WERI-Rb-1 (cell line): ENCODE measurements at regions not wholly inside any gene's neighbourhood (a gene's known extent, or its start where the extent isn't known, plus 50 kb on each side); places are given as distances from the start of the nearest gene placed in this dataset.

Source experiments
- DNase-seq: peaks from one replicate; pipeline ENCODE4 v3.0.0-alpha.2; 2020
- H3K27ac ChIP-seq: fragments of 250-450 bp; sonication (Bioruptor Pico); 2 replicates; pipeline ENCODE4 v1.5.1; 2020; ENCODE audit warnings: mild to moderate bottlenecking, moderate library complexity
- H3K27me3 ChIP-seq: fragments of 250-450 bp; sonication (Bioruptor Pico); 2 replicates; pipeline ENCODE4 v1.5.1; 2021; ENCODE audit warnings: mild to moderate bottlenecking, low read depth, moderate library complexity; ENCODE audit not compliant: insufficient read depth, severe bottlenecking
- H3K36me3 ChIP-seq: fragments of 250-450 bp; sonication (Bioruptor Pico); 2 replicates; pipeline ENCODE4 v1.5.1; 2020; ENCODE audit warnings: mild to moderate bottlenecking, moderate library complexity
- H3K4me3 ChIP-seq: 2 replicates; pipeline ENCODE4 v1.5.1; 2011; ENCODE audit warnings: low read depth, mild to moderate bottlenecking, control low read depth, low read length
- H3K9me3 ChIP-seq: fragments of 250-450 bp; sonication (Bioruptor Pico); 2 replicates; pipeline ENCODE4 v1.5.1; 2021; ENCODE audit warnings: mild to moderate bottlenecking, moderate library complexity; ENCODE audit not compliant: severe bottlenecking
- CTCF ChIP-seq: IDR thresholded peaks from 2 replicates; pipeline ENCODE4 v1.5.1; 2011; ENCODE audit warnings: low read depth, mild to moderate bottlenecking, control low read depth, inconsistent platforms, low read length

- TF ChIP-seq CTCF: no peak
- no peaks in the 10 kb centered on the region for H3K36me3 ChIP-seq
- no peaks in the 10 kb centered on the region for H3K9me3 ChIP-seq
- no peaks in the 10 kb centered on the region for H3K27me3 ChIP-seq
- DNase-seq: no peak
- H3K27ac ChIP-seq: no peak overlapping the region
- H3K4me3 ChIP-seq: no peak overlapping the region
These were observed 171.5 kb upstream of the CSNK1A1L start for GRCh38 chr13:37277007-37277406.

GRCh38 chr13:37274569-37275497 lies 169.4 kb upstream of the CSNK1A1L start:
- no peak for TF ChIP-seq CTCF
- no peaks in the 10 kb centered on the region for H3K27me3 ChIP-seq
- no peaks in the 10 kb centered on the region for H3K36me3 ChIP-seq
- no peak overlapping the region for H3K4me3 ChIP-seq
- DNase-seq: no peak
- H3K9me3 ChIP-seq: no peaks in the 10 kb centered on the region
- H3K27ac ChIP-seq: no peak overlapping the region

- Histone ChIP-seq H3K9me3 (no peaks in the 10 kb centered on the region), H3K4me3 (no peak overlapping the region), H3K27ac (no peak overlapping the region), H3K36me3 (no peaks in the 10 kb centered on the region), H3K27me3 (no peaks in the 10 kb centered on the region)
- no peak for TF ChIP-seq CTCF
- no peak for DNase-seq
These were observed 168.4 kb upstream of the CSNK1A1L start for GRCh38 chr13:37273836-37274235.

GRCh38 chr13:37270226-37271001 lies 164.9 kb upstream of the CSNK1A1L start:
- DNase-seq: no peak
- H3K4me3 ChIP-seq: no peak overlapping the region
- no peak for TF ChIP-seq CTCF
- no peaks in the 10 kb centered on the region for H3K27me3 ChIP-seq
- H3K36me3 ChIP-seq: no peaks in the 10 kb centered on the region
- no peak overlapping the region for H3K27ac ChIP-seq
- no peaks in the 10 kb centered on the region for H3K9me3 ChIP-seq

- Histone ChIP-seq H3K9me3 (no peaks in the 10 kb centered on the region), H3K36me3 (no peaks in the 10 kb centered on the region), H3K4me3 (no peak overlapping the region), H3K27ac (no peak overlapping the region), H3K27me3 (no peaks in the 10 kb centered on the region)
- DNase-seq: no peak
- TF ChIP-seq CTCF: no peak
These were observed 158.4 kb upstream of the CSNK1A1L start for GRCh38 chr13:37263871-37264270.
